Mesothelial cell of epicardium (in vitro differentiated cells): ENCODE measurements at regions not wholly inside any gene's neighbourhood (a gene's known extent, or its start where the extent isn't known, plus 50 kb on each side); places are given as distances from the start of the nearest gene placed in this dataset.
"Not testable (repeated sequence)": the region's sequence is repeated elsewhere in the genome, so short reads cannot be mapped to it uniquely, and the experiment has no call there.

Experiments
- DNase-seq, 2 experiments: peaks; one replicate each; pipeline ENCODE4 v3.0.0; 2021; ENCODE audit warnings: low spot score in 2 of 2; ENCODE audit not compliant: unreplicated experiment in 2 of 2
- H3K27ac Mint-ChIP-seq: 2 replicates; pipeline ENCODE4 v1.8.0; 2021; ENCODE audit warnings: mixed read lengths
- H3K27me3 Mint-ChIP-seq: 2 replicates; pipeline ENCODE4 v1.8.0; 2021; ENCODE audit warnings: low read depth, mixed read lengths
- H3K36me3 Mint-ChIP-seq: 2 replicates; pipeline ENCODE4 v1.8.0; 2021; ENCODE audit warnings: mixed read lengths
- H3K4me1 Mint-ChIP-seq: 2 replicates; pipeline ENCODE4 v1.8.0; 2021; ENCODE audit warnings: mixed read lengths
- H3K4me3 Mint-ChIP-seq: 2 replicates; pipeline ENCODE4 v1.8.0; 2021; ENCODE audit warnings: mild to moderate bottlenecking, moderate library complexity, mixed read lengths
- H3K9me3 Mint-ChIP-seq: 2 replicates; pipeline ENCODE4 v1.8.0; 2021; ENCODE audit warnings: mixed read lengths
- CTCF ChIP-seq: fragments of 200-600 bp; sonication (generic); IDR thresholded peaks from one replicate; pipeline ENCODE4 v1.5.0; 2021; ENCODE audit warnings: antibody characterized with exemption; ENCODE audit not compliant: unreplicated experiment

- H3K27me3 Mint-ChIP-seq, result peaks cover 9% of the 10 kb centered on the region
- DNase-seq, result no peak
- H3K4me1 Mint-ChIP-seq, result peaks cover 13% of the 10 kb centered on the region
- no peaks in the 10 kb centered on the region for H3K36me3 Mint-ChIP-seq
- no peak for TF ChIP-seq CTCF
- H3K4me3 Mint-ChIP-seq, result no peak overlapping the region
- no peaks in the 10 kb centered on the region for H3K9me3 Mint-ChIP-seq
- no peak overlapping the region for H3K27ac Mint-ChIP-seq
These were observed 230.5 kb upstream of the SERP2 start for GRCh38 chr13:44142941-44143665.

- Mint-ChIP-seq H3K27ac (no peak overlapping the region), H3K27me3 (peaks cover 9% of the 10 kb centered on the region), H3K4me1 (peaks cover 5% of the 10 kb centered on the region), H3K4me3 (no peak overlapping the region), H3K36me3 (no peaks in the 10 kb centered on the region), H3K9me3 (no peaks in the 10 kb centered on the region)
- DNase-seq, result no peak
- no peak for TF ChIP-seq CTCF
These were observed 227.5 kb upstream of the SERP2 start for GRCh38 chr13:44146138-44146537.

- H3K36me3 Mint-ChIP-seq, result no peaks in the 10 kb centered on the region
- H3K4me1 Mint-ChIP-seq, result no peaks in the 10 kb centered on the region
- H3K27me3 Mint-ChIP-seq, result peaks cover 9% of the 10 kb centered on the region
- TF ChIP-seq CTCF, result no peak
- H3K27ac Mint-ChIP-seq, result no peak overlapping the region
- no peak overlapping the region for H3K4me3 Mint-ChIP-seq
- DNase-seq, result no peak
- no peaks in the 10 kb centered on the region for H3K9me3 Mint-ChIP-seq
These were observed 226.4 kb upstream of the SERP2 start for GRCh38 chr13:44147233-44147632.

GRCh38 chr13:44147648-44148047 is 226.0 kb upstream of the SERP2 start:
- no peak for TF ChIP-seq CTCF
- peaks cover 9% of the 10 kb centered on the region for H3K27me3 Mint-ChIP-seq

GRCh38 chr13:44148159-44148914 is 225.3 kb upstream of the SERP2 start:
- TF ChIP-seq CTCF, result no peak
- H3K27ac Mint-ChIP-seq, result no peak overlapping the region
- no peaks in the 10 kb centered on the region for H3K36me3 Mint-ChIP-seq
- H3K4me1 Mint-ChIP-seq, result no peaks in the 10 kb centered on the region
- no peak overlapping the region for H3K4me3 Mint-ChIP-seq
- H3K9me3 Mint-ChIP-seq, result no peaks in the 10 kb centered on the region
- DNase-seq, result no peak
- H3K27me3 Mint-ChIP-seq, result peaks cover 7% of the 10 kb centered on the region

More at GRCh38 chr13:44147648-44148047, 226.0 kb upstream of the SERP2 start:
- no peak overlapping the region for H3K4me3 Mint-ChIP-seq
- no peaks in the 10 kb centered on the region for H3K4me1 Mint-ChIP-seq
- no peak overlapping the region for H3K27ac Mint-ChIP-seq
- DNase-seq, result no peak
- no peaks in the 10 kb centered on the region for H3K36me3 Mint-ChIP-seq
- H3K9me3 Mint-ChIP-seq, result no peaks in the 10 kb centered on the region

GRCh38 chr13:44149231-44149630 is 224.4 kb upstream of the SERP2 start:
- H3K36me3 Mint-ChIP-seq, H3K4me3 Mint-ChIP-seq, DNase-seq, H3K27ac Mint-ChIP-seq, H3K4me1 Mint-ChIP-seq, H3K27me3 Mint-ChIP-seq, H3K9me3 Mint-ChIP-seq: not testable (repeated sequence)
